GM23338 (cell line): ENCODE measurements at regions not wholly inside any gene's neighbourhood (a gene's known extent, or its start where the extent isn't known, plus 50 kb on each side); places are given as distances from the start of the nearest gene placed in this dataset.

ENCODE experiments used
- ATAC-seq: fragments of 200-7000 bp; cut with Tn5 transposase; 3 replicates; pipeline ENCODE4 v1.9.1; 2020
- DNase-seq: peaks from one replicate; pipeline ENCODE4 v3.0.0-alpha.2; 2015; ENCODE audit warnings: low spot score
- H2AFZ ChIP-seq: fragments of 200-600 bp; sonication (generic); 2 replicates; pipeline ENCODE4 v1.8.0; 2016; ENCODE audit warnings: antibody characterized with exemption, mild to moderate bottlenecking, moderate library complexity
- H3F3A ChIP-seq: fragments of 200-600 bp; sonication (generic); replicated peaks from 2 replicates; pipeline ENCODE4 v1.8.0; 2017; ENCODE audit warnings: antibody characterized with exemption, mixed run types, low read depth
- H3K27ac ChIP-seq: fragments of 200-600 bp; sonication (generic); 2 replicates; pipeline ENCODE4 v1.6.1; 2016; ENCODE audit warnings: low read depth
- H3K27me3 ChIP-seq: fragments of 200-600 bp; sonication (generic); 2 replicates; pipeline ENCODE4 v1.8.0; 2016; ENCODE audit warnings: mild to moderate bottlenecking, mixed run types, moderate library complexity; ENCODE audit not compliant: insufficient read depth
- H3K36me3 ChIP-seq: fragments of 200-600 bp; sonication (generic); 2 replicates; pipeline ENCODE4 v1.8.0; 2016; ENCODE audit warnings: mild to moderate bottlenecking; ENCODE audit not compliant: insufficient read depth
- H3K4me1 ChIP-seq: fragments of 200-600 bp; sonication (generic); 2 replicates; pipeline ENCODE4 v1.8.0; 2016; ENCODE audit warnings: mild to moderate bottlenecking, moderate library complexity; ENCODE audit not compliant: insufficient read depth
- H3K4me2 ChIP-seq: fragments of 200-600 bp; sonication (generic); 2 replicates; pipeline ENCODE4 v1.7.1; 2017; ENCODE audit warnings: mixed run types
- H3K4me3 ChIP-seq: fragments of 200-600 bp; sonication (generic); 2 replicates; pipeline ENCODE4 v1.6.1; 2016; ENCODE audit warnings: mixed run types
- H3K79me2 ChIP-seq: fragments of 200-600 bp; sonication (generic); replicated peaks from 2 replicates; pipeline ENCODE4 v1.8.0; 2017; ENCODE audit warnings: mild to moderate bottlenecking; ENCODE audit not compliant: insufficient read depth
- H3K9me2 ChIP-seq: fragments of 200-600 bp; sonication (generic); 2 replicates; pipeline ENCODE4 v1.8.0; 2017; ENCODE audit not compliant: insufficient read depth
- H4K20me1 ChIP-seq: fragments of 200-600 bp; sonication (generic); replicated peaks from 2 replicates; pipeline ENCODE4 v1.8.0; 2017; ENCODE audit warnings: mild to moderate bottlenecking; ENCODE audit not compliant: insufficient read depth
- H3K27ac Mint-ChIP-seq: 2 replicates; pipeline ENCODE4 v1.8.0; 2020; ENCODE audit warnings: inconsistent platforms, mild to moderate bottlenecking, moderate library complexity, mixed read lengths
- H3K27me3 Mint-ChIP-seq: 3 replicates; pipeline ENCODE4 v1.8.0; 2022; ENCODE audit warnings: low read depth, mild to moderate bottlenecking, moderate library complexity, mixed read lengths, inconsistent platforms; ENCODE audit not compliant: insufficient read depth, poor library complexity
- H3K36me3 Mint-ChIP-seq: 3 replicates; pipeline ENCODE4 v1.8.0; 2021; ENCODE audit warnings: low read depth, mild to moderate bottlenecking, inconsistent platforms, moderate library complexity, mixed read lengths
- H3K4me1 Mint-ChIP-seq: 3 replicates; pipeline ENCODE4 v1.8.0; 2020; ENCODE audit warnings: mild to moderate bottlenecking, inconsistent platforms, mixed read lengths
- H3K4me3 Mint-ChIP-seq: 3 replicates; pipeline ENCODE4 v1.8.0; 2021; ENCODE audit warnings: moderate library complexity, mild to moderate bottlenecking, inconsistent platforms, mixed read lengths
- H3K9me3 Mint-ChIP-seq: 3 replicates; pipeline ENCODE4 v1.8.0; 2020; ENCODE audit warnings: moderate library complexity, mild to moderate bottlenecking, inconsistent platforms, mixed read lengths
- CREB1 ChIP-seq: fragments of 250-450 bp; sonication (Bioruptor Pico); IDR thresholded peaks from 2 replicates; pipeline ENCODE4 v1.5.0; 2020; ENCODE audit warnings: low read depth, mild to moderate bottlenecking, moderate library complexity
- EZH2 ChIP-seq: fragments of 200-600 bp; sonication (generic); IDR thresholded peaks from one replicate; pipeline ENCODE4 v1.8.0; 2017; ENCODE audit warnings: antibody characterized with exemption, mild to moderate bottlenecking, low read depth; ENCODE audit not compliant: unreplicated experiment
- EZH2phosphoT487 ChIP-seq: fragments of 200-600 bp; sonication (generic); IDR thresholded peaks from one replicate; pipeline ENCODE4 v1.8.1; 2018; ENCODE audit warnings: antibody characterized with exemption; ENCODE audit not compliant: unreplicated experiment
- JUNB ChIP-seq: IDR thresholded peaks from one replicate; pipeline ENCODE4 v1.6.1; 2016; ENCODE audit warnings: antibody characterized with exemption; ENCODE audit not compliant: unreplicated experiment
- NANOG ChIP-seq: IDR thresholded peaks from 2 replicates; pipeline ENCODE4 v1.6.1; 2016; ENCODE audit warnings: antibody characterized with exemption, borderline replicate concordance
- POLR2AphosphoS5 ChIP-seq: IDR thresholded peaks from 2 replicates; pipeline ENCODE4 v1.6.1; 2016; ENCODE audit warnings: antibody characterized with exemption, low read depth
- STAT1 ChIP-seq: IDR thresholded peaks from one replicate; pipeline ENCODE4 v1.6.1; 2016; ENCODE audit warnings: antibody characterized with exemption; ENCODE audit not compliant: unreplicated experiment
- ZNF114 ChIP-seq: fragments of 250-450 bp; sonication (Bioruptor Pico); IDR thresholded peaks from 2 replicates; pipeline ENCODE4 v1.5.0; 2020; ENCODE audit warnings: mild to moderate bottlenecking, moderate library complexity
- ZNF331 ChIP-seq: fragments of 250-450 bp; sonication (Bioruptor Pico); IDR thresholded peaks from 2 replicates; pipeline ENCODE4 v1.5.0; 2020; ENCODE audit warnings: low read depth, mild to moderate bottlenecking, moderate library complexity
- TF ChIP-seq, protein P1 (sequence below): fragments of 250-450 bp; sonication (Bioruptor Pico); IDR thresholded peaks from 2 replicates; pipeline ENCODE4 v1.5.0; 2020; ENCODE audit warnings: mild to moderate bottlenecking, moderate library complexity
- TF ChIP-seq, protein P2 (sequence below), 2 experiments: fragments of 200-600 bp in 1 of 2; sonication (generic) in 1 of 2; conservative IDR thresholded peaks; 2 replicates each; pipeline versions ENCODE4 v1.5.1 to v1.6.1; 2016 to 2017; ENCODE audit warnings: antibody characterized with exemption in 2 of 2, low read depth in 2 of 2, mild to moderate bottlenecking in 2 of 2, moderate library complexity in 1 of 2
- TF ChIP-seq, protein P3 (sequence below): IDR thresholded peaks from 2 replicates; pipeline ENCODE4 v1.6.1; 2016; ENCODE audit warnings: antibody characterized with exemption
- TF ChIP-seq, protein P4 (sequence below): IDR thresholded peaks from one replicate; pipeline ENCODE4 v1.6.1; 2018; ENCODE audit warnings: antibody characterized with exemption; ENCODE audit not compliant: unreplicated experiment

DNA sequence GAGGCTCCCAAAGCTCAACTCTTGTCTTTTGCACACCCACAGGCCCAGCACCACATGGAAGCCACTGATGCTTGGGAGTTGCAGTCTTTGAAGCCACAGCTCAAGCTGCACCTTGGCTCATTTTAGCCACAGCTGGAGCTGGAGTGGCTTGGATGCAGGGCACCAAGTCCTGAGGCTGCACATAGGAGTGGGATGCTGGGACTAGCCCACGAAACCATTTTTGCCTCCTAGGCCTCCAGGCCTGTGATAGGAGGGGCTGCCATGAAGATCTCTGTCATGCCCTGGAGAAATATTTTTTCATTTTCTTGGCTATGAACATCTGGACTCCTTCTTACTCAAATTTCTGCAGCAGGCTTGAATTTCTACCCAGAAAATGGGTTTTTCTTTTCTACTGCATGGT, 438.5 kb upstream of the TNC start:
- H3K9me3 Mint-ChIP-seq = peaks cover 38% of the 10 kb centered on the region

More for the DNA sequence above, 438.5 kb upstream of the TNC start:
- Mint-ChIP-seq H3K27ac (no peak overlapping the region), H3K4me1 (peaks cover 13% of the 10 kb centered on the region; the same call in 2 of the 3 replicates), H3K4me3 (no peak overlapping the region), H3K36me3 (peaks cover 38% of the 10 kb centered on the region), H3K27me3 (peaks cover 5% of the 10 kb centered on the region)
- Histone ChIP-seq H4K20me1 (no peaks in the 10 kb centered on the region), H3K36me3 (peaks cover 3% of the 10 kb centered on the region), H3K4me1 (peaks cover 18% of the 10 kb centered on the region), H3F3A (no peaks in the 10 kb centered on the region), H2AFZ (no peak overlapping the region), H3K4me2 (no peak overlapping the region), H3K27ac (no peak overlapping the region), H3K27me3 (no peaks in the 10 kb centered on the region), H3K9me2 (no peaks in the 10 kb centered on the region), H3K79me2 (no peaks in the 10 kb centered on the region), H3K4me3 (no peak overlapping the region)
- ATAC-seq = no peak
- TF ChIP-seq, protein P1, sequence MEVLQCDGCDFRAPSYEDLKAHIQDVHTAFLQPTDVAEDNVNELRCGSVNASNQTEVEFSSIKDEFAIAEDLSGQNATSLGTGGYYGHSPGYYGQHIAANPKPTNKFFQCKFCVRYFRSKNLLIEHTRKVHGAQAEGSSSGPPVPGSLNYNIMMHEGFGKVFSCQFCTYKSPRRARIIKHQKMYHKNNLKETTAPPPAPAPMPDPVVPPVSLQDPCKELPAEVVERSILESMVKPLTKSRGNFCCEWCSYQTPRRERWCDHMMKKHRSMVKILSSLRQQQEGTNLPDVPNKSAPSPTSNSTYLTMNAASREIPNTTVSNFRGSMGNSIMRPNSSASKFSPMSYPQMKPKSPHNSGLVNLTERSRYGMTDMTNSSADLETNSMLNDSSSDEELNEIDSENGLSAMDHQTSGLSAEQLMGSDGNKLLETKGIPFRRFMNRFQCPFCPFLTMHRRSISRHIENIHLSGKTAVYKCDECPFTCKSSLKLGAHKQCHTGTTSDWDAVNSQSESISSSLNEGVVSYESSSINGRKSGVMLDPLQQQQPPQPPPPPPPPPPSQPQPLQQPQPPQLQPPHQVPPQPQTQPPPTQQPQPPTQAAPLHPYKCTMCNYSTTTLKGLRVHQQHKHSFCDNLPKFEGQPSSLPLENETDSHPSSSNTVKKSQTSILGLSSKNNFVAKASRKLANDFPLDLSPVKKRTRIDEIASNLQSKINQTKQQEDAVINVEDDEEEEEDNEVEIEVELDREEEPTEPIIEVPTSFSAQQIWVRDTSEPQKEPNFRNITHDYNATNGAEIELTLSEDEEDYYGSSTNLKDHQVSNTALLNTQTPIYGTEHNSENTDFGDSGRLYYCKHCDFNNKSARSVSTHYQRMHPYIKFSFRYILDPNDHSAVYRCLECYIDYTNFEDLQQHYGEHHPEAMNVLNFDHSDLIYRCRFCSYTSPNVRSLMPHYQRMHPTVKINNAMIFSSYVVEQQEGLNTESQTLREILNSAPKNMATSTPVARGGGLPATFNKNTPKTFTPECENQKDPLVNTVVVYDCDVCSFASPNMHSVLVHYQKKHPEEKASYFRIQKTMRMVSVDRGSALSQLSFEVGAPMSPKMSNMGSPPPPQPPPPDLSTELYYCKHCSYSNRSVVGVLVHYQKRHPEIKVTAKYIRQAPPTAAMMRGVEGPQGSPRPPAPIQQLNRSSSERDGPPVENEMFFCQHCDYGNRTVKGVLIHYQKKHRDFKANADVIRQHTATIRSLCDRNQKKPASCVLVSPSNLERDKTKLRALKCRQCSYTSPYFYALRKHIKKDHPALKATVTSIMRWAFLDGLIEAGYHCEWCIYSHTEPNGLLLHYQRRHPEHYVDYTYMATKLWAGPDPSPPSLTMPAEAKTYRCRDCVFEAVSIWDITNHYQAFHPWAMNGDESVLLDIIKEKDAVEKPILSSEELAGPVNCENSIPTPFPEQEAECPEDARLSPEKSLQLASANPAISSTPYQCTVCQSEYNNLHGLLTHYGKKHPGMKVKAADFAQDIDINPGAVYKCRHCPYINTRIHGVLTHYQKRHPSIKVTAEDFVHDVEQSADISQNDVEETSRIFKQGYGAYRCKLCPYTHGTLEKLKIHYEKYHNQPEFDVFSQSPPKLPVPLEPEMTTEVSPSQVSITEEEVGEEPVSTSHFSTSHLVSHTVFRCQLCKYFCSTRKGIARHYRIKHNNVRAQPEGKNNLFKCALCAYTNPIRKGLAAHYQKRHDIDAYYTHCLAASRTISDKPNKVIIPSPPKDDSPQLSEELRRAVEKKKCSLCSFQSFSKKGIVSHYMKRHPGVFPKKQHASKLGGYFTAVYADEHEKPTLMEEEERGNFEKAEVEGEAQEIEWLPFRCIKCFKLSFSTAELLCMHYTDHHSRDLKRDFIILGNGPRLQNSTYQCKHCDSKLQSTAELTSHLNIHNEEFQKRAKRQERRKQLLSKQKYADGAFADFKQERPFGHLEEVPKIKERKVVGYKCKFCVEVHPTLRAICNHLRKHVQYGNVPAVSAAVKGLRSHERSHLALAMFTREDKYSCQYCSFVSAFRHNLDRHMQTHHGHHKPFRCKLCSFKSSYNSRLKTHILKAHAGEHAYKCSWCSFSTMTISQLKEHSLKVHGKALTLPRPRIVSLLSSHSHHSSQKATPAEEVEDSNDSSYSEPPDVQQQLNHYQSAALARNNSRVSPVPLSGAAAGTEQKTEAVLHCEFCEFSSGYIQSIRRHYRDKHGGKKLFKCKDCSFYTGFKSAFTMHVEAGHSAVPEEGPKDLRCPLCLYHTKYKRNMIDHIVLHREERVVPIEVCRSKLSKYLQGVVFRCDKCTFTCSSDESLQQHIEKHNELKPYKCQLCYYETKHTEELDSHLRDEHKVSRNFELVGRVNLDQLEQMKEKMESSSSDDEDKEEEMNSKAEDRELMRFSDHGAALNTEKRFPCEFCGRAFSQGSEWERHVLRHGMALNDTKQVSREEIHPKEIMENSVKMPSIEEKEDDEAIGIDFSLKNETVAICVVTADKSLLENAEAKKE = no peak
- no peak for TF ChIP-seq CREB1 (CRISPR knock-in tag)
- no peak for TF ChIP-seq EZH2phosphoT487
- no peak for TF ChIP-seq NANOG
- TF ChIP-seq POLR2AphosphoS5 = no peak
- TF ChIP-seq EZH2 = no peak
- no peak for TF ChIP-seq ZNF114 (CRISPR knock-in tag)
- TF ChIP-seq, protein P2, sequence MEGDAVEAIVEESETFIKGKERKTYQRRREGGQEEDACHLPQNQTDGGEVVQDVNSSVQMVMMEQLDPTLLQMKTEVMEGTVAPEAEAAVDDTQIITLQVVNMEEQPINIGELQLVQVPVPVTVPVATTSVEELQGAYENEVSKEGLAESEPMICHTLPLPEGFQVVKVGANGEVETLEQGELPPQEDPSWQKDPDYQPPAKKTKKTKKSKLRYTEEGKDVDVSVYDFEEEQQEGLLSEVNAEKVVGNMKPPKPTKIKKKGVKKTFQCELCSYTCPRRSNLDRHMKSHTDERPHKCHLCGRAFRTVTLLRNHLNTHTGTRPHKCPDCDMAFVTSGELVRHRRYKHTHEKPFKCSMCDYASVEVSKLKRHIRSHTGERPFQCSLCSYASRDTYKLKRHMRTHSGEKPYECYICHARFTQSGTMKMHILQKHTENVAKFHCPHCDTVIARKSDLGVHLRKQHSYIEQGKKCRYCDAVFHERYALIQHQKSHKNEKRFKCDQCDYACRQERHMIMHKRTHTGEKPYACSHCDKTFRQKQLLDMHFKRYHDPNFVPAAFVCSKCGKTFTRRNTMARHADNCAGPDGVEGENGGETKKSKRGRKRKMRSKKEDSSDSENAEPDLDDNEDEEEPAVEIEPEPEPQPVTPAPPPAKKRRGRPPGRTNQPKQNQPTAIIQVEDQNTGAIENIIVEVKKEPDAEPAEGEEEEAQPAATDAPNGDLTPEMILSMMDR (conservative IDR thresholded peaks at IDR 0.05; ENCODE audit: low read depth in 2 of 2) = no peak
- TF ChIP-seq JUNB = no peak
- no peak for TF ChIP-seq STAT1
- no peak for TF ChIP-seq ZNF331 (CRISPR knock-in tag)
- TF ChIP-seq, protein P3, sequence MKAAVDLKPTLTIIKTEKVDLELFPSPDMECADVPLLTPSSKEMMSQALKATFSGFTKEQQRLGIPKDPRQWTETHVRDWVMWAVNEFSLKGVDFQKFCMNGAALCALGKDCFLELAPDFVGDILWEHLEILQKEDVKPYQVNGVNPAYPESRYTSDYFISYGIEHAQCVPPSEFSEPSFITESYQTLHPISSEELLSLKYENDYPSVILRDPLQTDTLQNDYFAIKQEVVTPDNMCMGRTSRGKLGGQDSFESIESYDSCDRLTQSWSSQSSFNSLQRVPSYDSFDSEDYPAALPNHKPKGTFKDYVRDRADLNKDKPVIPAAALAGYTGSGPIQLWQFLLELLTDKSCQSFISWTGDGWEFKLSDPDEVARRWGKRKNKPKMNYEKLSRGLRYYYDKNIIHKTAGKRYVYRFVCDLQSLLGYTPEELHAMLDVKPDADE = no peak
- TF ChIP-seq, protein P4, sequence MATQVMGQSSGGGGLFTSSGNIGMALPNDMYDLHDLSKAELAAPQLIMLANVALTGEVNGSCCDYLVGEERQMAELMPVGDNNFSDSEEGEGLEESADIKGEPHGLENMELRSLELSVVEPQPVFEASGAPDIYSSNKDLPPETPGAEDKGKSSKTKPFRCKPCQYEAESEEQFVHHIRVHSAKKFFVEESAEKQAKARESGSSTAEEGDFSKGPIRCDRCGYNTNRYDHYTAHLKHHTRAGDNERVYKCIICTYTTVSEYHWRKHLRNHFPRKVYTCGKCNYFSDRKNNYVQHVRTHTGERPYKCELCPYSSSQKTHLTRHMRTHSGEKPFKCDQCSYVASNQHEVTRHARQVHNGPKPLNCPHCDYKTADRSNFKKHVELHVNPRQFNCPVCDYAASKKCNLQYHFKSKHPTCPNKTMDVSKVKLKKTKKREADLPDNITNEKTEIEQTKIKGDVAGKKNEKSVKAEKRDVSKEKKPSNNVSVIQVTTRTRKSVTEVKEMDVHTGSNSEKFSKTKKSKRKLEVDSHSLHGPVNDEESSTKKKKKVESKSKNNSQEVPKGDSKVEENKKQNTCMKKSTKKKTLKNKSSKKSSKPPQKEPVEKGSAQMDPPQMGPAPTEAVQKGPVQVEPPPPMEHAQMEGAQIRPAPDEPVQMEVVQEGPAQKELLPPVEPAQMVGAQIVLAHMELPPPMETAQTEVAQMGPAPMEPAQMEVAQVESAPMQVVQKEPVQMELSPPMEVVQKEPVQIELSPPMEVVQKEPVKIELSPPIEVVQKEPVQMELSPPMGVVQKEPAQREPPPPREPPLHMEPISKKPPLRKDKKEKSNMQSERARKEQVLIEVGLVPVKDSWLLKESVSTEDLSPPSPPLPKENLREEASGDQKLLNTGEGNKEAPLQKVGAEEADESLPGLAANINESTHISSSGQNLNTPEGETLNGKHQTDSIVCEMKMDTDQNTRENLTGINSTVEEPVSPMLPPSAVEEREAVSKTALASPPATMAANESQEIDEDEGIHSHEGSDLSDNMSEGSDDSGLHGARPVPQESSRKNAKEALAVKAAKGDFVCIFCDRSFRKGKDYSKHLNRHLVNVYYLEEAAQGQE = no peak
- peak; percentile 13 for DNase-seq
